NCI-H2227 treated with DMSO at 0.1 percent for 48 hours (cell line): ENCODE measurements at regions not wholly inside any gene's neighbourhood (a gene's known extent, or its start where the extent isn't known, plus 50 kb on each side); places are given as distances from the start of the nearest gene placed in this dataset.

ENCODE experiments used
- DNase-seq: peaks from one replicate; lab custom pipeline; 2025; lab: John Stamatoyannopoulos, UW

- DNase-seq, result no peak
Measured at GRCh38 chr6:114556846-114557488, 214.1 kb upstream of the HS3ST5 start.

DNA sequence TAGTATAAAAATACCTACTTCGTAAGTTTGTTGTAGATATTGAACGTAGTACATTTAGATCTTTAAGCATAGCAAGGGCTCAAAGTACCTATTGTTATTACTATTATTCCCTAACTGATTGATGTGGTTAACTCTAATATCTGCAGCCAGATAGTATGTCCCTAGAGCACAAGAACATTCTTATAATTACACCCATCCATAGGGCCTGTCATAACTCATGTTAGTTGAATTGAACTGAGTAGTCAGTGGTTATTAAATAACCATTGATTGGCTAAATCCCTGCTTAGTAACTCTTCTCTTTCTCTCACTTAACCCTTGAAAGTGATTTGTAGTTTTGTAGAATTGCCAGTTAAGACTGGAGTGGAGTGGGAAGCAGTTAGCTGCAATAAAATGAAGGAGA lies 207.5 kb upstream of the HS3ST5 start:
- DNase-seq, result no peak

GRCh38 chr6:114543696-114544095 lies 200.9 kb upstream of the HS3ST5 start:
- no peak for DNase-seq

DNA sequence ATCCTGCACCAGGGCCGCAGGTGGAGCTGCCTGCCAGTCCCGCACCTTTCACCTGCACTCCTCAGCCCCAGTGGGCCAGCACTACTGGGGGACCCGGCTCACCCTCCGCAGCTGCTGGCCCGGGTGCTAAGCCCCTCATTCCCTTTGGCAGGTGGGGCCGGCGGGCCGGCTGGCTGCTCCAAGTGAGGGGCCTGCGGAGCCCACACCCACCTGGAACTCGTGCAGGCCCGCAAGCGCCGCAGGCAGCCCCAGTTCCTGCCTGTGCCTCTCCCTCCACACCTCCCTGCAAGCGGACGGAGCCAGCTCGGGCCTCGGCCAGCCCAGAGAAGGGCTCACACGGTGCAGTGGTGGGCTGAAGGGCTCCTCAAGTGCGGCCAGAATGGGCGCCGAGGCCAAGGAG lies 199.0 kb upstream of the HS3ST5 start:
- no peak for DNase-seq

DNA sequence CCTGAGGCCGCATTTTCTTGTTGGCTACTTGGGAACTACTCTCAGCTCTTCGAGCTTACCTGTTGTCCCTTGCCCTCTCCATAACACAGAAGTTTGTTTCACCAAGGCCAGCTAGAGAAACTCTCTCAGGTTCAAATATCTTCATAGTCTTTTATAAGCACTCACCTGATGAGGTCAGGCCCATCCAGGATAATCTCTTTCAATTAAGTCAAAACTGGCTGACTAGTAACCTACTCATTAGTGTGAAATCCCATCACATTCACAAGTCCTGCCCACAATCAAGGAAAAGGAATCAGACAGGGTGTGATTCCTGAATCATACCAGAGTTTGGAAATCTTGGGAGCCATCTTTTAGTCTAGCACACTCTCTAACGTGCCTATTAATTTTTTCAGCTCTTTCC lies 195.2 kb upstream of the HS3ST5 start:
- no peak for DNase-seq

DNA sequence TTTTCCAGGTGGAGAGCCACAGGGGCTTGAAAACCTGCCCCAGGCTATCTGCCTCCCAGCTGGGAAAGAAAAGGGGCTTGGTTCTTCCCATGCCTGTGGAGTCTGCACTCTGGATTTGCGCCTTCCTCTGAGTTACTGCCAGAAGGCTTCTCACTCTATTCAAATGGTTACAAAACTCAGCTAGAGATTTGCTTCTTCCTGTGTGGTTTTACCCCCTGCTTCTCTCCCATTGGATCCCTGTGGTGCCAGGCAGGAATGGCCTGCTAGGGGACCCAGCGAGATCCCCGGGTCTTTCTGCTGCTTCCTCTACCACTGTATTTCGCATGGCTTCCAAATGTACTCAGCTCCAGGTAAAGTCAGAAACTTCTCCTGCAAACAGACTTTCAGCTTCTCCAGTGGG lies 192.0 kb upstream of the HS3ST5 start:
- no peak for DNase-seq

DNA sequence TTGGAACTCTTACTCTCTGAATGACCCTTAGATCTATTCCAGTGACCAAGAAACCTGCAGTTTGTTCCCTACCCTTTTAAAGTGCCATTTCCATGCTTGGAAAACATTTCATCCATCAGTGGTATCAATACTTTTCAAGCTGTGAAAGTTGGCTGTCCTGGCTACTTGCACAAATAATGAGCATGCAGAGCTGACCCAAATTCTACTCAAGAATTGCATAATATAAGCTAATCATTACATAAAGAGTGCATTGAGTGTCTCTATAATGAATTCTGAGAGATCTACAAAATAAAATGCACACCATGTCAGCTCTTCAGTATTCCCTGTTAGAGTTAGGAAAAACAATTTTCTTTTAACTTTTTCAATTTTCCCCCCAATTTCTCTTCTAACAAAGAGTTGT lies 181.3 kb upstream of the HS3ST5 start:
- DNase-seq, result no peak

GRCh38 chr6:114523508-114523907 lies 180.7 kb upstream of the HS3ST5 start:
- DNase-seq, result no peak

DNA sequence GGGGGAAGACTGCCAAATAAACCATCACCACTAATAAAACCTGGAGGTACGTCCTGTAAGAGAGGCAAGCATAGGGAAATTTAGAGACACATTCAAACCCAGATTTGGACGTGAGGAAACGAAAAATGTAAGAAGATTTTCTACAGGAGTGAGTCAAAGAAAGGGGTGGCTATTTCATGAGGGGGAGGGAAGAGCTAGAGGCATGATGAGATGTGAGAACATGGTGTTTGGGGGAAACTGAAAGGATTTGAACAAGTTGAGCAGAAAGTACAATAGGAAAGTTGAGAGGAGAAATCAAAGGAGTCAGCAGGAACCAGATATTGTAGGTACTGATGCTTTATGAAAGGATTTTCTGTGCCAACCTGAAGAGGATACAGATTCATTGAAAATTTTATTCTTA lies 179.1 kb upstream of the HS3ST5 start:
- DNase-seq, result no peak

- DNase-seq, result no peak
Measured at GRCh38 chr6:114520976-114521375, 178.2 kb upstream of the HS3ST5 start.

DNA sequence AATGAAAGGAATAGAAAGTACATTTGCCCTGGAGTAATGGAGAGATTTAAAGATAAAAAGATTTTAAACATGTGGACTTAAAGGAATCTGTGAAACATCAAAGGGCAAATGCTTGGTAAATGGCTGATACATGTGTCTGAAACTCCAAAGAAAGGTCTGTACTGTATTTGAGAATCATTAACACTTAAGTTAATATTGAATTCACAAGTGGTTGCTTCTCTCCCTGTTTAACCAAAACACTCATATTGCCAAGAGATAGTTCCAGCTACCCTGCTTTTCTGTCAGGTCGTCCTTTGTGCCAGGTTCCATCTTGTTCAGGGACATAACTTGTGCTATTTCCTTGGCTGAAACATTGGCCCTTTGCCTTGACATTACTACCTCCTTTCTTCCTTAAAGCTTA lies 171.3 kb upstream of the HS3ST5 start:
- no peak for DNase-seq

- no peak for DNase-seq
Measured at GRCh38 chr6:114471450-114471849, 128.6 kb upstream of the HS3ST5 start.

DNA sequence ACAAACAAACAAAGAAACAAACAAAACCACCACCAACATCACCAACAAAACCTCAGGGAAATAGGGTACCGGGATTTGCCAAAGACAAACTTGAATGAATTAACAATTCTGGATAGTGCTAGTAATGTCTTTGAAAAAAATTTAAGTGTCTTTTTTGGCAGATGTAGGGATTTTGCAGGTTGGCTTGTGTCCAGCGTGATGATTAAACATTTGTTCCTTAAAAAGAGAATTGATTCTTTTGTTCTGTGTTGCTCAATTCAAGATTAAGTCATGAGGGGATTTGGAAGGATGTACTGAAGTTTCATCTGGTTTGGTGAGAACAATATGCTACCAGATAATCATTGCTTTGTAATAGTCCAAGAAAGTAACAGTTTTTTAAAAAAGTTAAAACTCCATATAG lies 125.1 kb upstream of the HS3ST5 start:
- no peak for DNase-seq

- DNase-seq, result no peak
Measured at GRCh38 chr6:114465511-114465910, 122.7 kb upstream of the HS3ST5 start.

DNA sequence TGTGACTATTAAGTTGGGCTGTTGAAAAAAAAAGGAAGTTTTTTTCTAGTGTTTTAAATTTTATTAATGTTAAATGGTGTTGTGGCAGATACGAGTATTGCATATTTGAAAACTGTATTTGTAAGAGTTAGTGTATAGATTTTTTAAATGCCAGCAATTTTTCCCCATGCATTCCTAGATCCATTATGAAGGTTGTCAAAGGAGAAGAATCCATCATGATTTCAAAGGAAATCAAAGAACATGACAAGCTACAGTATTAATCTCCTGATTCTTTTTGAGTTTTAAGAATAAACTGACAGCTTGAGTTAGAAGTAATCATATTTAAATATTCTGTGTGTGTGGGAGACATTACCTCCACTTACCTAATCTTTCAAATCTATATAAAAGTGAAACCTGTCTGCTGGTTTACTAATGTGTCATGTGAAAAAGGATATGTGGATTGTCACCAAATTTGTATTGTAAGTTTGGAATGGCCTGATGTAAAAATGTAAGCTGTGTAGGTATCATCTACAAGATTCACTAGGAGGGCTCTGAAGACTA lies 111.0 kb upstream of the HS3ST5 start:
- no peak for DNase-seq

DNA sequence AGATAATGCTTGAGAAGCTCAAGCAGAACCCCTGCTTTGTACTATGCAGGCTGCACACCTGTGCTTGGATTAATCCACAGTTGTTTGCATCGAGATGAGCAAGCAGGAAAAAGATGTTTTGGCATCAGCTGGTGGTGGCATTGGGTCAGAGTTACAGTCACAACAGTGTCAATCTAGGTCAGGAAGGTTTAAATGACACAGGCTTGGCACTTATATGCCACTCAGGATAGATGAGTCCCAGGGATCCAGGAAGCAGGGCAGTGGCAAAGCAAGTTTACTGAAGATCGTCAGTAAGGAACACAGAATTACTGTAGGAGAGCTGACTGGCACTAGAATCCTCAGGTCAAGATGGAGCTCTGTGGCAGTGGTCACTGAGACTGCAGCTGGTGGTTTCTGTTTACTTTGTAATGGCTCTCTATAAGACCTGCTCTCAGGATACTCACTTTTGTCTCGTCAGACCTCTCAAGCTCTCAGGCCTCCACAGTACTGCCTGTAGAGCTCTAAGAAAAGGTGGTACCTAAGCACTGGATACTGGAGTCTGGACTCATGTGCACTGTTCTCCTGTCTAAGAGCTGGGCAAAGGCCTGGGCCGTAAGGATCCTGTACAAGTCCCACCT lies 110.1 kb upstream of the HS3ST5 start:
- DNase-seq, result no peak

DNA sequence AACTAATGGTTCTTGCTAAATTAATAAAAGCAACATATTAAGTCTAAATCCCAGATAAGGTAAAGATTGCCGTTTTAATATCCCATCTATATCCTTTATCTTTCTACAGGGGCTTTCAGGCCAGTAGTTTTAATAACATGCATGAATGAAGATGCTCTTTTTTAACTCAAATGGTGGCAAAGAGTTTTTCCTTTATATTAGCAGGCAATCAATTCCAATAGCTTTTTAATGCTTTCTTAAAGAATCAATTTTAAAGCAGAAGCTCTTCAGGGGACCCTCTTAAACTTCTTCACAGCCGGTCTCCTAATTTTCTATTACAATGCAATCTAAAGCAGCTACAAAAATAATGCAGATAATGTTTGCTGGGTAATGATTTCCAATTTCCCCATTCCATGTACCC lies 107.8 kb upstream of the HS3ST5 start:
- DNase-seq, result no peak

DNA sequence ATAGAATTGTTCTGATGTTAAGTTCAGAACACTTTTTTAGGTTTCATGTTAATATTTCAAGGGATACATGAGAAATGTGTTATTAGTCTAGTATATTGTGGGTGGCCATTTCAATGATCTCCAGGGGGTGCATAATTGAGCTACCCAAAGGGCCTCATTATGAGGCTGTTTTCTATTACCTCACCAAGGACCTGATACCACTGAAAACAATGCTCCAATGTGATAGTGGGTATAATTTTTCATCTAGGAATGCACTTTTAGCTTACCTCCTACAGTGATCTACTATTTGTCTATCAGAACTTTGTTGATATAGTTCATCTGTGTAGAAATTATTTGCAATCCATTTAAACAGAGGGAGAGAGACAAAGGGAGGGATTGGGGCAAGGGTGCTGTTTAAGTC lies 106.8 kb upstream of the HS3ST5 start:
- DNase-seq, result no peak

DNA sequence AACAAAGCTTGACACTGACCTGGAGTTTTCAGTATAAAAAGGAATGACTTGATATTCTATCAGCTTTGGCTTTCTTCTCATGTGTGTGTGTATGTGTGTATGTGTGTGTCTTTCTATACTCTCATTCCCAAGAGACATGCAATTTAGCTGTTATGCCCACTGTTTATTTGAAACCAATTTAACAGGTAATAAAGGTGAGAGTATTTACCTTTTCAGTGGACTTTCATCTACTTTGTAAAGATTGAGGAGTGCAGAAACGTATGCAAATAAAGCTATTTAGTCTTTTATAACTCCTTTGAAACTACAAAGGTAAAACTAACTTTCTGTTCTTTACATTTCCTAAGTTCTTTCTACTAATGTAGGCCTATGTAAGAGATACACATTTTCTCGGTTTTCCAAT lies 103.5 kb upstream of the HS3ST5 start:
- DNase-seq, result no peak

DNA sequence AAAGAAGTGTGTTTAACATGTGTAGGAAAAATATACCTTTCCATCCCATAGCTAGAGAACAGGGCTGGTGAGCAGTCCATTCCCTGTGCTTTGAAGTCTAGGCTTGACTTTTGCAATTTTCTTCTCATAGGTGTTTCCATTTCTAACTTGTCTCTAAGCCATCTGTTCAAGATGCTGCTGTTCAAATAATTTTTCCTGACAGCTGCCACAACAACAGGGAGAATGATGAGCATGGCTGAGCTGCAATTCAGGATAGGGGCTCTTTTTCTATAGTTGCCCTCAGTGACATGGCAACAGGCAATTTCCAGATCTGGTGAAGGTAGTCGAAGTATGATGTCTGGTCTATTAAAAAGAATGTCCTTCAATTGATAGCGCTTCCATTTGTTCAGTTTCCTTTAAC lies 103.0 kb upstream of the HS3ST5 start:
- DNase-seq, result no peak

GRCh38 chr6:114439411-114439810 lies 96.6 kb upstream of the HS3ST5 start:
- DNase-seq, result no peak

GRCh38 chr6:114437235-114437634 lies 94.4 kb upstream of the HS3ST5 start:
- DNase-seq, result no peak

- DNase-seq, result no peak
Measured at GRCh38 chr6:114436691-114437090, 93.9 kb upstream of the HS3ST5 start.

GRCh38 chr6:114435985-114436384 lies 93.2 kb upstream of the HS3ST5 start:
- DNase-seq, result no peak
